Erythroblast (primary cell): ENCODE measurements at regions not wholly inside any gene's neighbourhood (a gene's known extent, or its start where the extent isn't known, plus 50 kb on each side); places are given as distances from the start of the nearest gene placed in this dataset.

Experiments used
- GATA1 ChIP-seq: IDR thresholded peaks from 2 replicates; pipeline ENCODE4 v1.6.1; 2011; ENCODE audit warnings: low read depth, mild to moderate bottlenecking, control low read depth, low read length, moderate library complexity
- POLR2A ChIP-seq: IDR thresholded peaks from 2 replicates; pipeline ENCODE4 v1.6.1; 2011; ENCODE audit warnings: mild to moderate bottlenecking, low read length

DNA sequence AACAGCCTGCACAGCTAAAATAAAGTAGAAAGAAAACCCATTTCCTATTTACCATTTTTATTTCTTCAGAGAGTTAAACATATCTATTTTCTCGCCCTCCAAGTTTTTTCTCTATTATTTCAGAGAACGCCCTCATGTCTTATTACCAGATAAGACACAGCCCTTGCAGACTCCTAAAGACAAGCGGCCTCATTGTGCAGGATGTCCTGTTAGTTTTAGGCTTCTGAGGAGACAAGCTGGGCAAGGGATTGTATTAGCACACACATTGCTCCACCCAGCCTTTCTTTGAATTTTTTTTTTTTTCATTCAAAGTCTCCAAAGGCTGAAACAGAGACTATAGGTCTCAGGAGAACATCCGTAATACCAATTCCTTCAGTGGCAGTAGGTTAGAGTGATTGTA lies 101.8 kb upstream of the UBL3 start:
- TF ChIP-seq POLR2A, result no peak
- no peak for TF ChIP-seq GATA1
